Activated T-cell treated with anti-CD3 and anti-CD28 coated beads for 1 hour (primary cell): ENCODE measurements at regions not wholly inside any gene's neighbourhood (a gene's known extent, or its start where the extent isn't known, plus 50 kb on each side); places are given as distances from the start of the nearest gene placed in this dataset.

Experiments used
- DNase-seq: peaks from one replicate; pipeline ENCODE4 v3.0.0-alpha.2; 2020; ENCODE audit warnings: low read depth

DNA sequence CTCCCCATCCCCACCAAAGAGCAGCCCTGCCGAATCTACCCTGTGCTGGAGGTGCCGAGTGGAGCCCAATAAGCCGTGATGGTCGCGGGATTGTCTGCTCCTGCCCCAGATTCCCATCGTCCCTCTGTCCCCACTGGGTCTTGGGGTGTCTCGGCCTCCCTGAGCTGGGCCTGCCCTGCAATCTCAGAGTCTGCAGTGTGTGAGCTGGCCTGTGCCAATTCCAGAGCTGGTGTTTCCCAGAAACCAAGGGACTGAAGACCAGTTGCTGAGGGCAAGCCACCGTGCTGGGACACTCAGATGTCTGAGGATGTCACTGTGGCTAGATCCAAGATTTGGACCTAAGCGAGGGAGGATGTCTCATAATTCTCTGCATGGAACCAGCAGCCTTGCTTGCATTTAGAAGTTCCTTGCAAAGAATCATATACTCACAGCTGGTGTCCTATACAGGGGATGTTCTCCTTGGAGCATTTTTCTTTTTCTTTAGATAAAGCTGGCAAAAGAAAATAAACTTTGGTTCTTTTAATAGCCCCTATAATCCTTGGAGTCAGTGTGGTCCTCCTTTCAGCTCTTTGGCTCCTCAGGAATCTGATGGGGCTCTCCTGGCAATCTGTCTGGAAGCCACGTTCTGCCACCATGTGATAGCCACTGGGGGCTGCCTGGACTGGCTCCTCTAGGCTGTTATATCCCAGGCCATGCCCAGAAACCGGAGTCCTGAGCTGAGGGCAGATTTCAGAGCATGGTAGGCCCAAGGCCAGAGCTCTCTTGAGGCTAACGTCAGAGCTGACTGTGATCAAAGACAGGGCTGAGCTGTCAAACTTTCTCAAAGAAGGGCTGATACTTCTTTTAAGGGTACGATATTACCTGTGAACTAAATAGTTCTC lies 140.1 kb upstream of the HAAO start:
- DNase-seq: no peak

DNA sequence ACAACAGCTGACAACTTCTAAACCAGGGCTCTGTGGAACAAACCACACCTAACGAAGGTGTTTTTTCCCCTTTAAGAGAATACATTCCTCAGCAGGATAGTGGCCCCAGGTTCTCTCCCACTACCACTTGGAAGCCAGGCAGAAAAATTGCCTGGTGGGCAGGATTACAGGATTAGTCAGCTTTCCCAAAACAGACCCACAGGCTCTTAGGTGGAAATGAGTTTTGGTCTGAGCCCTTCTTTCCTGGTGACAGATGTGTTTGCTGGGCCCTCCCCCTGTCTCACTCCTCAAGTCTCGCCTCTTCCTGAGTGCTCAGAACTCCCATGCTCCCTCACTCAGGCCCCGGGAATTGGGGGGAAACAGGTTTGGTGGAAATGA lies 139.4 kb upstream of the HAAO start:
- DNase-seq: no peak

DNA sequence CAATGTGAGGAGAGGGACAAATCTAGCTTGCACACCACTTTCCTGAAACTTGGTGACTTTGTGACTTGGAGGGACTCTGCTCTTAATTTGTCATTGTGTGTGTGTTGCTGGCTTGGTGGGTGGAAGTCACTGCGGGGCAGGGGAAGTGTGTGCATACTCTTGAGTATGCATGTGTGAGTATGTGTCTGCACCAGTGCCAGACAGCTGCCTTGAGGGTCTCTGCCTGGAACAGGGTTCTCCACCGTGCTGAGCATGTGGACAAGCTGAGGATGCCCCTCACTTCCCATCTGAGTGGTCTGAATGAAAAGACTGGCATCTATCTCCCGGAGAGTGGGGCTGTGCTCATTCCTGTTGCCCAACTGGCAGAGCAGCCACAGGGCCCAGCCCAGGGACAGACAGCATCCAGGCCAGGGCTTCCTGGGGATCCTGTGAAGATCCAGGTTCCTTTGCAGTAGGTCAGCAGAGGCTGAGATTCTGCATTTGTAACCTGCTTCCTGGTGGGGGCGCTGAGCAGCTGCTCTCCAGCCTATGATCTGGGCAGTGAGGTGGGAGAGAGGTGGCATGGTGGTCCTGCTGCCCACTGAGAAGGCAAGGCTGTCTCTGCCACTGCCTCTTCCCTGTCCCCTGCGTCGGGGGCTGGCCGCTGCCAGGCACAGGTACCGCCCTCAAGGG lies 138.9 kb upstream of the HAAO start:
- no peak for DNase-seq

DNA sequence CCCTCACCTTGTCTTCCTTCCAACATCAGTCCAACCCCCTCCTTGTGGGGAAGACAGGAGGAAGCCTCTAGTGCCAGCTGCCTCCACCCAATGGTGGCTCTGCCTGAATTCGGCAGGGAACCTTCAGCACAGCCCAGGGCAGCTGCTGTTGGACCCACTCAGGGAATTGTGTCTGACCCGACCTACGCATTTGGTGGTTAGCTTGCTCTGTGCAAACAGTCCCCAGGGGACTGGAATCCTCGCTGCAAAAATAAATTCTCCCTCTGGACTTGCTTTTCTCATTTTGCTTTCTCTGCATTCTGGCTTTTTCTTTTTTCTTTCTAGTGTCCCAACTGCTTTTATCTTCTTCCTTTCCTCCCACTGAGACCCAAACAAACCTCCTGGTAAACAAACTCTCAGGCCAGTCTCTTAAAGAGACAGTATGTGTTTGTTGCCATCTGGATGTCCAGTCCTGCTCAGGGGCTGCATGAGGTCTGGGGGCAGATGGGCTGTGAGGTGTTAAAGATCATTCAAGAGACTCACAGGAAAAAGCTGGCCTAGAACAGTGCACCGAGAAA lies 137.7 kb upstream of the HAAO start:
- no peak for DNase-seq

DNA sequence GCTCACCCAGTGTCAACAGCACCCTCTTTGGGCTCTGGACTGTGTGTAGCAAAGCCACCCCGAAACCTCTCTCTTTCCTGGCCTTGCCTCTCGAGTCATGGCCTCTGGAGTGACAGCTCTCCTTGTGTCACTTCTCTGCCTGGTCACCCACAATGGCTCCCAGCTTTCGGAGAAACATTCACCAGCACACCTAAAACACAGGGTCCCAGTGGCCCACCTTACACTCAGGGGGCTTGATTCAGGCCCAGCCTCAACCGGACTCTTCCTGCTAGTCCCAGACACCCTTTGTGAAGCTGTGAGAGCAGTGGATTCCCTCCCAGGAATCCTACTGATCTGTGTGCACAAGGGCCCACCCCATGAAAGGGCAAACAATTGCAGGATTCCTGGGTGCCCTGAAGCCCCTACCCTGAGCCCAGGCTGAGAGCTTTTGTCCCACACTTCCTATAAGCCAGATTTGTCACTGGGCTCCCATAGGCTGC lies 137.2 kb upstream of the HAAO start:
- no peak for DNase-seq

DNA sequence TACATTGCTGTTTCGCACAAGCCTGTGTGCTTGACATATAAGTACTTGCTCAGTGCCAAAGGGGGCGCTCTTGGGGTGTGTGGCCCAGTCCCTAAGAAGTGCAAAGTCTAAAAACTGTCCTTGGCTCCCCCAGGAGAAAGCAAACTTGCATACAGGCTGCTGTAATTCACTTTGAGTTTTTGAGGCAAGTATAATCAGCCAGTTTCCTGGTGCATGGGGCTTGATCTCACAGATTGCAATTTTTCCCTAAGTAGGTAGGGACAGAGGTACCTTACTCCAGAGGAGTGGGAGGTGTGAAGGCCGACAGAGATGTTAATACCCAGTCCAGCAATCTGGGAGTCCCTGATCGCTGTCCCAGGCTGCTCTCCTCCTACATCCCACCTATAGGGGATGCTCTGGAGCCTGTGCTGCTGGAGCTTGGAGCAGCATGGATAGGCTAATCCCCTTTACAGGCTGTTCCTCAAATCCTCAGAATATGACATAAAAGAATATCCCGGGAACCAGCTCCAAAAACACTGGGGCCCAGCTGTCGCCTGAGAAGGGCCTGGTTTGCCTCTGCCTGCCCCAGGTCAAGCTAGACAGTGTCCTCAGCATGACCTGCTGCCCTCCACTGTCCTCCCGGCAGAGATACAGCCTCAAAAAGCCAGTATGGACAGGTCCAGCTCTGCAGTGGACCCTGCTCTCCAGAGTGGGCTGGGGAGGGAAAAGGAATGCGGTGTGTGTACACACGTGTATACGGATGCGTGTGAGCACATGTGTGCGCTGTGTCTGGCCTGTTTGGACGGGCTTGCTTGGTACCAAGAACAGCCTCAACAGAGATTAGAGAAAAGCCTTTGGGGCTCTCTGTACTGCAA lies 136.5 kb upstream of the HAAO start:
- no peak for DNase-seq

DNA sequence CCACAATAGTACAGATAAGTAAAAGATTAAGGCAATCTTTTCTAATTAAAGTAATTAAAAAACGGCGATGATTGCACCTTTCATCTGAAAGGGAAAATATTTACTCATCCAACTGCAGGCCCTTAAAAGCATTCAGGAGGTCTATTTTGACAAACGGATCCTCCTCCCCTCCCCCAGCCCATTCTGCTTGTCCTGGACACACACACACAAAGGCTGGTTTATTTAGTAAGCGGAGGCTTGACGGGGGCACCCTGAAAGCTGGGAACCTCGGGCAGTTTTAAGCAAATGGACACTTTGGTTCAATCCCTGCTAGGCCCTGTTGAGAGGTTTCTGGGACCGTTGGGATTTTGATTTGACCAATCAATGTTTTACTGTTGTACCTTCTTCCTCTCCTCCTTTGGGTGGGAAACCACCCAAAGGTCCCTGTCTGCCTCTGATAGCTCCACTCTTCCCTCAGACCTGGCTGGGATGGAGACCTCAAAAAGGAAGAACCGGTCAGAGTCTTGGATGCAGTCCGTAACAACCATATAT lies 135.8 kb upstream of the HAAO start:
- no peak for DNase-seq

DNA sequence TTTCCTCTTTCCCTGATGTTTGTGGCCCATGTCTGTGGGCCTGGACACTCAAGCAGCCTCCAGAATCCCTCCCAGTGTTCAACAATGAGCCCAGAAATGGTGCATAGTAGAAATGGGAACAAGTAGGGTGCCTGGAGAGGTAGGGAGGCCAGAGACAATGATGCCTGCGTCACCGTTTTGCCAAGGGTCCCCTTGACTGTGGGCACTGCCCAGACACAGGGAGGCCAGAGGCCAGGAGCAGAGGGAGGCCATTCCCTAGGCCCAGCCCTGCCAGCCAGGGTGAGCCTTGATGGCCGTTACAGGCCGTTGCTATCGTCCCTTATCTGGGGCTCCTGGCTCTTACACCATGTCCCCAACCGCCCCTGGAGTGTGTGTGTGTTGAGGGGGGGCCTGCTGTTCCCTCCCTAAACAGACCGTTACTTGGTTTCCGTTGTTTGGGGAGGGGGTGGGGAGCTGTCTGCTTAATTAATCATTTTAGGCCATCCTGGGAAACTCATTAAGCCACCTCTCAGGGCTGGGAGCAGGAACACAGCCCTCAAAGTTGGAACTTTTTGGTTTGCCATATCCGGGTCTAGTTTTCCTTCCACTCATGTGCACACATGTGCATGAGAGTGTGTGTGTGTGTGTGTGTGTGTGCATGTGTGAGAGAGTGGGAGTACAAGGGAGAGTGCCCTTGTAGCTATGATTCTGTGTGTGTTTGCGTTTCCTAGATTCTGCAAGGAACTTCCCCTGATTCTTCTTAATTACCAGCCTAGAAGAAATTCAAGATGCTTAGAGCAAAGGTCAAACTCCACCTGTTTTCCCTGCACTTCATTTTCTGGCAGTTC lies 135.2 kb upstream of the HAAO start:
- DNase-seq: no peak

DNA sequence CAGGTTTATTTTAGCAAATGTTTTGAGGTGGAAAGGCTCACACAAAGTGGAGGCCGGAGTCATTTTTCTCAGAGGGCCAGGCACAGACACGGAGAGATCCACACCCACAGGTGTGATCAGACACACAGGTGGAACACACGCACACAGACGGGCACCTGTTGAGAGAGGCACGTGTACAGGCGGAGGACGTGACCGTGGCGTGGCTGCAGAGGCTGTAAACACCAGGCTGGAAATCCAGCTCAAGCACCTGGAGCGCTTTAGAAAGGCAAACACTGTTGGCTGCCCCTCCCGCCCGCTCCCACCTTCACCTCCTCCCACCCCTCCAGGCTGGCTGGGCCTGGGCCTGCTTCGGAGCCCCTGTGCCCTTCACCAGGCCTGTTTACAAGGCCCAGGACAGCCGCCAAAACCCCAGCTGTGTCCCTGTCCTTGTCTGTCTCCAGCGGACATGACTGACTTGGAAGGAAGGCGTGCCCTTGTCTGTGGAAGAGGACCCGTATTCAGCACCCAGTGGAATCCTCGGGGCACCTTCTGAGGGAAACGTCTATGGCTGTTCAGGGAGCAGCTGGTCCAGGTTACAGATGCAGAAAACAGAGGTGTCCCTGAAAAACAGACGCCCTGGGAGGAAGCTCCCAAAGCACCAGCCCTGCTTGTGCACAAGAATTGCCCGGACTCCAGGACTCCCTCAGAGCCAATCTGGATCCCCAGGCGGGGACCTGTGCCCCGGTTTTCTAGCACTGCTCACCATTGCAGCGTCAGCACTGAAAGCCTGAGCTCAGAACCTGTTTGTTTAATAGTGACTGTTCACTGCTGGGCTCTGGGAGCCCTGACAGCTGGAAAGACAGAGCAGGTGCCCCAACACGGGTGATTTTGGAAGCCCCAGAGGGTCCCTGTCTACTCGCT lies 134.3 kb upstream of the HAAO start:
- no peak for DNase-seq

DNA sequence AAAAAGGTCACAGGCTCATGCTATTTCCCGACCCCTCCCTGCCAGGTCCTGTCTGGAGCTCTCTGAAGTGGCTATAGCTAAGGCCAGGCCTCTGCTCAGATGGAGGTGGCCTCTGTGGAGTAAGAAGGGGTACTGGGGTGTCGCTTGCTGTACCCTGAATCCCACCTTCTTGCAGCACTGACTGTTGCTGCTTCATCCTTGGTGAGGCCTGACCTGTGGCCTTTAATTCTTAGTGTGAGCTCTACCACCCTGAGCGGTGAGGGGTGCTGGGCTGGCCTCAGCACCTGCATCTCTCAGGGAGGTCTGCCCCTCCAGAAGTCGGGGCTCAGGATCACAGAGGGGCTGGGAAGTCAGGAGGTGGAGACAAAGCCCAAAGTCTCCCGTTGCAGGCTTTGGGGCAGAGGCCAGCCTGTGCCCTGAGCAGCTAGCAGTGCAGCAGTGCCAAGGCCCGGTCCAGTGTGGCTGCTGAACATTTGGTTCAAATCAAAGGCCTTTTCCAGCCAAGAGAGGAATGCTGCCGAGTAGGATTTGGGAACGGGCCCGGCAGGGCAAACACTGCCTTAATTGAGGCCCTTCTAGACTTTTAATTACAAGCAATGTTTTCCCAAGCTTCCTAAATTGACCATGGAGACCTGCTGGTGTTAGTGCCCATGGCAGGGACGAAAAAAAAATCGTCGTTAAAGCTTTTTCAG lies 133.5 kb upstream of the HAAO start:
- no peak for DNase-seq

DNA sequence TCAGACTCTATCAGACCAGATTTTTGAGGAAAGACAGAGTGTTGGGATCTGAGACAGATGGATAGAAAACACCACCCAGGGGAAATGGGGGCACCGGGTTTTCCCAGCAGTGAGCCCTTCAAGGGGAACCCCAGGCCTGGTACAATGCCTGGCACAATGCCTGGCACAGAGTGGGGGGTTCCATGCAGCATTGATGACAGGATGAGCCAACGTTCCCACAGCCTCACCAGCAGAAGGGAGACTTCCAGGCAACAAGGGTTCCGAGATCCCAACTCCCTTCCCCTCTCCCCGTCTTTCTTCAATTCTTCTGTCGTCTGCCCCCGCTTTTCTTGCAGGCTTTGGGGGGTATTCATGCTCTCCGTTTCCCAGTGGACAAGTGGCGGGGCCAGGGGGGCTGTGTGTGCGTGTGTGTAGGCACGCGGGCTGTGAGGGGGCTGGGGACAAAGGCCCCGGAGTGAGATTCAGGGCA lies 132.1 kb upstream of the HAAO start:
- DNase-seq: no peak

DNA sequence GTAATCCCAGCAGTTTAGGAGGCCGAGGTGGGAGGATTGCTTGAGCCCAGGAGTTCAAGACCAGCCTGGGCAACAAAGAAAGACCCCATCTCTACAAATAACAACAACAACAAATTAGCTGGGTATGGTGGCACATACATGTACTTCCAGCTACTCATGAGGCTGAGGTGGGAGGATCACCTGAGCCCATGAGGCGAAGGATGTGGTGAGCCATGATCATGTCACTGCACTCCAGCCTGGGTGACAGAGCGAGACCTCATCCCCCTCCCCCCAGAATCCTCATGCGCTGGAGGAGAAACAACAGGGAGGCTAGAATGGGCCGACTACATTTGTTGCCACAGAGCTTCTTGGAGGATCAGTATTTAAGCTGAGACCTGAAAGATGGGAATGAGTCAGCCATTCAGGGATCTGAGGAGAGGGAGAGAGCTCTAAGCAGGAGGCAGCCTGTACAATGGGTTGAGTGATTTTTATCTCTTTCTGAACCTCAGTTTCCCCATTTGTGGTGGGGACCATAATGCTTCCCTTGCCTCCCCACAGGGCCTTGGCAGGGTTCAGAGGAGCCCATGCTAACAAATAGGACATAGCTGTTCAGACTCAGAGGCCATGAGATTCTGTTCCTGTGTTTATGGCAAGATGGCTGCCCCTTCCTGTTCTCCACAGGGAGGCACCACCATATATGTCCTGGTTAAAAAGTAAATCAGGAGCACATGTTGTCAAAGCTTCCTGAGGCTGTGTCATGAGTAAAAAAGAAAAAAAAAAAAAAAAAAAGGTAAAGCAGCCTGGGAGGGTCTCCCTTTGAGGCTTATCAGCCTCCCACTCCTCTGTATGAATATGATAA lies 131.4 kb upstream of the HAAO start:
- DNase-seq: no peak

DNA sequence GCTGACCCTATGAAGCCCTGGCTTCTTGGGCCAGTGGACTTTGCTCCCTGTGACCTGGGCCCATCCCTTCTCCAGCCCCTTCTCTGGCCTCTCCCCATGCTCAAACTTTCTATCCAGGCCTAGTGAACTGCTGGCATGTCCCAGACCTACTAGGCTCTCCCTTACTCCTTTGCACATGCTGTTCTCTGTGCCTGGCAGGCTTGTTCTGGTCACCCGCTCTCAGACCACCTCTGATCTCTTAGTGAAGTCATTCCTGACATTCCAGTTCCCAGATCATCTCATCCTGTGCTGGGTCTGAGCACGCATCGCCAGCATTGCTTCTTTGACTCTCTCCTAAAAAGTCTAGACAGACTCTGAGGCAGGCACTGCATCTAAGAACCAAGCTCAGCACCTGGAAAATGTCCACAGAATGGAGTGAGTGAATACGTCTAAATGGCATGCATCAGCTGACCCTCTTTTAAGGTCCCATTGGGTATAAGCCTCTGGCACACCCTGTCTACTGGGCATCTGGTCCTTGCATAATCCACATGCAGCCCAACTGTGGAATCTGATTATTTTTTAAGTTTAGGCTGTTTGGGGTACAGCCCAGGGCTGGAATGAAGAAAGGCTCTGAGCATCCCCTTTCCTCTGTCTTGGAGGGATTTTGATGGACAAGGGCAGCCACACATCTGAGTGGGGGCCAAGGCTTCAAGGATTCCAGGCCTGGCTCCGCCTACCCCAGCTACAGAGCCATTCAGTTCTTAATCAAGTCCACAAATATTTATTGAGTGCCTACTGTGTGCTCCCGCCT lies 130.6 kb upstream of the HAAO start:
- no peak for DNase-seq

DNA sequence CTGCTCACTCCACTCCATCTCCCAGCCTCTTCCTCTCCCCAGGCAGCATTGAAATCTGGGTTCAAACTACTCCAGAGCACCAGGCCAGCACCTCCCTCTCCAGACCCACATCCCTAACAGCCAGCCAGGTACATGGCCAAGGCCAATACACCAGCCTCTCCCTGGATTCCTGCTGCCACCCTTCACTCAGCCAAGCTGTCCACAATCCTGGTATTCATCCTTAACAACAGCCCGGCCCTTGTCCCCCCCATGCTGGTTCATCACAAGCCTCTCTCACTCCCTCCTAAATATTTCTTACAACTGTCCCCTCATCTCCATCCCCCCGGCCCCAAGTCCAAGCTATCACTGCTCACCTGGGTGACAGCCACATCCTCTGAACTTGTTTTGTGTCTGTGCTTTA lies 129.9 kb upstream of the HAAO start:
- no peak for DNase-seq

DNA sequence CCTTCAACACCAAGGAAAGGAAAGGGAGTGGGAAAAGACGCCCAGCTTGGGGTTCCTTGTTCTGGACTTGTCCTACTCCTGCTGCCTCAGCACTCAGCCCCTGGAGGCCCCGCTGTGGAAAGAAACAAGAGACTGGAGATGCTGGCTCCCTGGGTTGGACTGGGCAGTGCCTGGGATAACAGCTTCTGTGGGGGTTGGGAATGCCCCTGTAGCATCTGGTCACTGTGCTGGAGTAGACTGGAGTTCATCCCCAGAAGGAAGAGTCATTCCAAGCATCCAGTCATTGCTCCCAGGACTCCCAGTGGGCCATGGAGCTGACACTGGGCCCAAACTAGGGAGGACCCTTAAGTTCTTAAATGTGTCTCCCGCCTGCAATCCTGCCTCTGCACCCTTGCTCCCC lies 129.3 kb upstream of the HAAO start:
- DNase-seq: no peak

DNA sequence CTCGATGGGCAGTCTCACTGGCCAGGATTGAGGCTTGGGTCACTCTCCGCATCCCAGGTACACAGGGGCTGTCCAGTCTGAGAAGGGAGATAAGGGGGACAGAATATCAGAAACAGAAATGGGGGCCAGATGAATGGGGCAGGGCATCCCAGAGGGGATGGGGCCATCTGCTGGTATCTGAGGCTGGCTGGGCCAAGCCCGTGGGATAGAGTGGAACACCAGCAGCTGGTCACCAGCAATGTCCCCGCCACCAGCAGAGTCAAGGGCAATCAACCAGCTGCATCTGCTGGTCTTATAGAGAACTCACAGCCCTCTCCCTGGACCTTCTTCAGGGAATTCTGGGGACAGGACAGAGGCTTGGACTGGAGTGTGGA lies 128.8 kb upstream of the HAAO start:
- DNase-seq: no peak

DNA sequence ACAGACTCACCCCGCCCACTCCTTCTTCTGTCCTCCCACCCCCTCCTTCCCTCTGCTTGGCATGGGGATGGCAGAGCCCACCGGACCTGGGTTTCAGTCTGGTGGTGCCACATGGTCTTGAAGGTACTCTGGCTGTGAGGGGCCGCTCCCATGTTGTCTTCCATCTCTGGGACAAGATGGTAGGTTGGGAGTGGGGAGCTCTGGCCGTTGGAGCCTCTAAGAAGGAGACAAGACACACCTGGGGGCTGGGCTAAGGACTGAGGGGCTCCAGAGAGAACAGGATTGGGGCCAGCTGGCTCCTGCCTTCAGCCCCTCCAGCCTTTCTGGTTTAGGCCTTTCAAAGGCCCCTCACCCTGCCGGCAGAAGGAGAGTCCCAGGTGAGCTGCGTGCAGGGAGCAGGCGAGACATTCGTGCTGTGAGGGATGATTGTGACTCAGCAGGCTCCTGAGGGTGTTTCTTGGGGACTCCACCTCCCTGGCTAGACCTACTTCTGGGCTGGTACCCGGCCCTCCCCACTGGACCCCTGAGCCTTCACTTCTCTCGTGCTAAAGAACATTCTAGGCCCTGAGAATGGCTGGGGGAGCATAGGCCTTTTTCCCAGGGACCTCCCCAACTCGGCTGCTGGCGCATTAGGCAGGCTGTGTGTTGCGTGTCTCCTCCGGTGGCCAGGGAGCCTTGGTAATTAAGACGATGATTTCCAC lies 128.2 kb upstream of the HAAO start:
- DNase-seq: no peak
